Mesenchymal stem cell (in vitro differentiated cells and primary cell): ENCODE measurements at regions not wholly inside any gene's neighbourhood (a gene's known extent, or its start where the extent isn't known, plus 50 kb on each side); places are given as distances from the start of the nearest gene placed in this dataset.

Experiments used
- DNase-seq: peaks from one replicate; pipeline ENCODE4 v3.0.0-alpha.2; 2013
- H2AFZ ChIP-seq: one replicate; pipeline ENCODE4 v1.6.1; 2013; ENCODE audit warnings: low read depth, mild to moderate bottlenecking, control low read depth, inconsistent platforms, low read length, moderate library complexity
- H2AK5ac ChIP-seq: 2 replicates; pipeline ENCODE4 v1.6.1; 2013; ENCODE audit warnings: low read length, moderate library complexity, mild to moderate bottlenecking, inconsistent platforms; ENCODE audit not compliant: severe bottlenecking
- H2BK120ac ChIP-seq: one replicate; pipeline ENCODE4 v1.6.1; 2013; ENCODE audit warnings: low read depth, mild to moderate bottlenecking, inconsistent platforms, low read length, moderate library complexity
- H2BK12ac ChIP-seq, 2 experiments: one replicate each; pipeline ENCODE4 v1.6.1; 2013; ENCODE audit warnings: inconsistent platforms in 2 of 2, low read length in 2 of 2, mild to moderate bottlenecking in 2 of 2, moderate library complexity in 2 of 2, control low read depth in 1 of 2
- H2BK15ac ChIP-seq: one replicate; pipeline ENCODE4 v1.6.1; 2013; ENCODE audit warnings: mild to moderate bottlenecking, low read depth, inconsistent platforms; ENCODE audit not compliant: poor library complexity, severe bottlenecking
- H2BK5ac ChIP-seq: 2 replicates; pipeline ENCODE4 v1.6.1; 2013; ENCODE audit warnings: low read depth, mild to moderate bottlenecking, low read length, control low read depth, inconsistent platforms; ENCODE audit not compliant: poor library complexity, severe bottlenecking
- H3K14ac ChIP-seq, 2 experiments: one replicate each; pipeline ENCODE4 v1.6.1; 2013; ENCODE audit warnings: inconsistent platforms in 2 of 2, low read length in 2 of 2, control low read depth in 1 of 2, mild to moderate bottlenecking in 1 of 2, moderate library complexity in 1 of 2
- H3K18ac ChIP-seq, 2 experiments: one replicate each; pipeline ENCODE4 v1.6.1; 2013; ENCODE audit warnings: inconsistent platforms in 2 of 2, low read length in 2 of 2, control low read depth in 1 of 2, low read depth in 1 of 2, mild to moderate bottlenecking in 1 of 2
- H3K23ac ChIP-seq, 2 experiments: one replicate each; pipeline ENCODE4 v1.6.1; 2013; ENCODE audit warnings: inconsistent platforms in 2 of 2, low read length in 2 of 2, mild to moderate bottlenecking in 2 of 2, moderate library complexity in 2 of 2, control low read depth in 1 of 2
- H3K27ac ChIP-seq: 2 replicates; pipeline ENCODE4 v1.5.1; 2013; ENCODE audit warnings: mild to moderate bottlenecking, moderate library complexity, low read length, control low read depth, inconsistent platforms; ENCODE audit not compliant: poor library complexity, severe bottlenecking
- H3K27me3 ChIP-seq, 2 experiments: 2 replicates each; pipeline versions ENCODE4 v1.6.1 to v1.7.0; 2013; ENCODE audit warnings: low read length in 2 of 2, mild to moderate bottlenecking in 2 of 2, moderate library complexity in 2 of 2, control low read depth in 1 of 2, inconsistent platforms in 1 of 2; ENCODE audit not compliant: control insufficient read depth in 1 of 2, insufficient read depth in 1 of 2
- H3K36me3 ChIP-seq, 2 experiments: 2 replicates each; pipeline versions ENCODE4 v1.6.1 to v1.7.0; 2013; ENCODE audit warnings: low read length in 2 of 2, control low read depth in 1 of 2, inconsistent platforms in 1 of 2, low read depth in 1 of 2, mild to moderate bottlenecking in 1 of 2; ENCODE audit not compliant: insufficient read depth in 2 of 2, control insufficient read depth in 1 of 2
- H3K4ac ChIP-seq, 2 experiments: one replicate each; pipeline ENCODE4 v1.6.1; 2013; ENCODE audit warnings: inconsistent platforms in 2 of 2, low read length in 2 of 2, mild to moderate bottlenecking in 2 of 2, moderate library complexity in 2 of 2, control low read depth in 1 of 2, low read depth in 1 of 2
- H3K4me1 ChIP-seq: 2 replicates; pipeline ENCODE4 v1.6.1; 2013; ENCODE audit warnings: low read depth, low read length, control low read depth; ENCODE audit not compliant: control insufficient read depth, insufficient read depth
- H3K4me2 ChIP-seq: 2 replicates; pipeline ENCODE4 v1.6.1; 2013; ENCODE audit warnings: low read length, mild to moderate bottlenecking, inconsistent platforms; ENCODE audit not compliant: poor library complexity, severe bottlenecking
- H3K4me3 ChIP-seq, 2 experiments: 2 replicates each; pipeline versions ENCODE4 v1.5.1 to v1.7.0; 2013; ENCODE audit warnings: low read length in 2 of 2, mild to moderate bottlenecking in 2 of 2, control low read depth in 1 of 2, low read depth in 1 of 2; ENCODE audit not compliant: insufficient read depth in 1 of 2
- H3K79me1 ChIP-seq: replicated peaks from 2 replicates; pipeline ENCODE4 v1.6.1; 2013; ENCODE audit warnings: mild to moderate bottlenecking, control low read depth, low read length, inconsistent platforms; ENCODE audit not compliant: poor library complexity, severe bottlenecking
- H3K9ac ChIP-seq: 2 replicates; pipeline ENCODE4 v1.7.0; 2013; ENCODE audit warnings: mild to moderate bottlenecking, low read length, moderate library complexity
- H3K9me3 ChIP-seq: 2 replicates; pipeline ENCODE4 v1.7.0; 2013; ENCODE audit warnings: mild to moderate bottlenecking, low read length; ENCODE audit not compliant: control insufficient read depth
- H4K8ac ChIP-seq: one replicate; pipeline ENCODE4 v1.6.1; 2013; ENCODE audit warnings: inconsistent platforms, mild to moderate bottlenecking, low read length, moderate library complexity
- H4K91ac ChIP-seq: one replicate; pipeline ENCODE4 v1.6.1; 2013; ENCODE audit warnings: mild to moderate bottlenecking, low read length, inconsistent platforms
- WGBS: methylation state at CpG from one replicate; pipeline ENCODE4 v1.1.7; 2013; ENCODE audit warnings: mixed read lengths; 5-methylcytosine and 5-hydroxymethylcytosine counted together

GRCh38 chr14:38527502-38527878 is 271.6 kb upstream of the CLEC14A start:
- DNase-seq = no peak
- Histone ChIP-seq H2BK12ac (no peak overlapping the region), H4K8ac (no peak overlapping the region)

GRCh38 chr14:38526826-38527501 is 271.1 kb upstream of the CLEC14A start:
- WGBS = no CpG with 5 or more reads among the region's 1 CpG
- Histone ChIP-seq H3K14ac (no peak overlapping the region), H2BK15ac (no peak overlapping the region), H3K79me1 (no peaks in the 10 kb centered on the region), H3K36me3 (no peaks in the 10 kb centered on the region), H2BK120ac (no peak overlapping the region), H3K4me1 (no peaks in the 10 kb centered on the region), H3K4me3 (no peak overlapping the region), H2BK12ac (no peak overlapping the region), H3K23ac (no peak overlapping the region), H2BK5ac (no peak overlapping the region), H3K4me2 (no peak overlapping the region), H3K27me3 (no peaks in the 10 kb centered on the region), H3K9ac (no peak overlapping the region), H3K18ac (no peak overlapping the region), H4K8ac (no peak overlapping the region), H3K4ac (no peak overlapping the region), H3K27ac (no peak overlapping the region), H4K91ac (no peak overlapping the region), H2AK5ac (no peak overlapping the region), H3K9me3 (no peaks in the 10 kb centered on the region), H2AFZ (no peak overlapping the region)
- no peak for DNase-seq

More at GRCh38 chr14:38527502-38527878, 271.6 kb upstream of the CLEC14A start:
- Histone ChIP-seq H2BK120ac (no peak overlapping the region), H3K36me3 (no peaks in the 10 kb centered on the region), H2BK15ac (no peak overlapping the region), H3K4ac (no peak overlapping the region), H3K27ac (no peak overlapping the region), H3K27me3 (no peaks in the 10 kb centered on the region), H2BK5ac (no peak overlapping the region), H3K79me1 (no peaks in the 10 kb centered on the region), H3K4me2 (no peak overlapping the region), H3K9me3 (no peaks in the 10 kb centered on the region), H3K9ac (no peak overlapping the region), H2AK5ac (no peak overlapping the region), H3K14ac (no peak overlapping the region), H2AFZ (no peak overlapping the region), H4K91ac (no peak overlapping the region), H3K4me3 (no peak overlapping the region), H3K18ac (no peak overlapping the region), H3K4me1 (no peaks in the 10 kb centered on the region), H3K23ac (no peak overlapping the region)

- Histone ChIP-seq H3K9ac (no peak overlapping the region), H3K4me1 (no peaks in the 10 kb centered on the region), H2BK12ac (no peak overlapping the region), H3K4ac (no peak overlapping the region), H2AK5ac (no peak overlapping the region), H4K8ac (no peak overlapping the region), H4K91ac (no peak overlapping the region), H3K14ac (no peak overlapping the region), H2BK120ac (no peak overlapping the region), H2BK15ac (no peak overlapping the region), H2BK5ac (no peak overlapping the region), H3K27ac (no peak overlapping the region), H3K27me3 (no peaks in the 10 kb centered on the region), H3K23ac (no peak overlapping the region), H3K79me1 (no peaks in the 10 kb centered on the region), H3K18ac (no peak overlapping the region), H3K9me3 (no peaks in the 10 kb centered on the region), H2AFZ (no peak overlapping the region), H3K4me3 (no peak overlapping the region), H3K4me2 (no peak overlapping the region), H3K36me3 (no peaks in the 10 kb centered on the region)
- WGBS = 90% methylated on average over 2 of the region's 2 CpGs
- no peak for DNase-seq
Observed at GRCh38 chr14:38524636-38525509, 269.0 kb upstream of the CLEC14A start.

- Histone ChIP-seq H2BK12ac (no peak overlapping the region), H3K14ac (no peak overlapping the region), H3K4me2 (no peak overlapping the region), H3K18ac (no peak overlapping the region), H4K8ac (no peak overlapping the region), H4K91ac (no peak overlapping the region), H2BK120ac (no peak overlapping the region), H2AK5ac (no peak overlapping the region), H2AFZ (no peak overlapping the region), H3K79me1 (no peaks in the 10 kb centered on the region), H3K4ac (no peak overlapping the region), H2BK15ac (no peak overlapping the region), H3K27me3 (no peaks in the 10 kb centered on the region), H3K27ac (no peak overlapping the region), H2BK5ac (no peak overlapping the region), H3K4me1 (no peaks in the 10 kb centered on the region), H3K23ac (no peak overlapping the region), H3K9ac (no peak overlapping the region), H3K36me3 (no peaks in the 10 kb centered on the region), H3K4me3 (no peak overlapping the region), H3K9me3 (no peaks in the 10 kb centered on the region)
- peak; percentile 20 for DNase-seq
- WGBS = 87% methylated on average over 3 of the region's 3 CpGs
Observed at GRCh38 chr14:38522724-38523123, 266.8 kb upstream of the CLEC14A start.
